Neural crest cell (in vitro differentiated cells): ENCODE measurements at regions not wholly inside any gene's neighbourhood (a gene's known extent, or its start where the extent isn't known, plus 50 kb on each side); places are given as distances from the start of the nearest gene placed in this dataset.
A peak's percentile ranks its signal among the peaks of the same experiment; 100 is the strongest.
"Not testable (repeated sequence)": the region's sequence is repeated elsewhere in the genome, so short reads cannot be mapped to it uniquely, and the experiment has no call there.

Experiments used
- DNase-seq: peaks from one replicate; pipeline ENCODE4 v3.0.0; 2021; ENCODE audit warnings: low read depth, mixed read lengths, low spot score
- H3K27ac Mint-ChIP-seq: one replicate; pipeline ENCODE4 v1.8.0; 2021; ENCODE audit warnings: mild to moderate bottlenecking, mixed read lengths; ENCODE audit not compliant: unreplicated experiment
- H3K27me3 Mint-ChIP-seq: 2 replicates; pipeline ENCODE4 v1.8.0; 2021; ENCODE audit warnings: low read depth, mild to moderate bottlenecking, mixed read lengths
- H3K36me3 Mint-ChIP-seq: 2 replicates; pipeline ENCODE4 v1.8.0; 2021; ENCODE audit warnings: low read depth, mild to moderate bottlenecking, mixed read lengths
- H3K4me1 Mint-ChIP-seq: 2 replicates; pipeline ENCODE4 v1.8.0; 2021; ENCODE audit warnings: mixed read lengths
- H3K4me3 Mint-ChIP-seq: one replicate; pipeline ENCODE4 v1.8.0; 2021; ENCODE audit warnings: mild to moderate bottlenecking, mixed read lengths
- H3K9me3 Mint-ChIP-seq: 2 replicates; pipeline ENCODE4 v1.8.0; 2021; ENCODE audit warnings: mixed read lengths
- TF ChIP-seq, protein P1 (sequence below): fragments of 200-600 bp; sonication (generic); conservative IDR thresholded peaks from 2 replicates; pipeline ENCODE4 v1.5.0; 2021; ENCODE audit warnings: antibody characterized with exemption, mild to moderate bottlenecking

DNA sequence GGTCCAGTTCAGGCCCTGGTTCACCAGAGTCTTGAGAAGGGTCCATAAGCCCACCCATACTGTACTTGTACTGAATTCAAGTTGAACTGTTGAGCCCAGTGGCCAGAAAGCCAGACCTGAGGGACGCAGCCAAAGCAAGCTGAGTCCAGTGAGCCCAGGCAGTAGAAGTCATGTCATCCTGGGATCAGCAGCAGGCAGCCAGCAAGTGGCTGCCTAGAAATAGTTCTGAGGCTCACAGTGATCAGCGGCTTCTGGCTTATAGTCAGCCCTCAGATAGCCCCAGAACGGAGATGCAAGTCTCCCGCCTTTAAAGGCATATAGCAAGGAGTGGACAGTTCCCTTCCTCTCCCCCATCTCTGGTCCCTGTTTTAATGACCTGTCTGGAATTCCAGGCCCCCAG lies 347.1 kb downstream of the FBXW7 start:
- TF ChIP-seq, protein P1, sequence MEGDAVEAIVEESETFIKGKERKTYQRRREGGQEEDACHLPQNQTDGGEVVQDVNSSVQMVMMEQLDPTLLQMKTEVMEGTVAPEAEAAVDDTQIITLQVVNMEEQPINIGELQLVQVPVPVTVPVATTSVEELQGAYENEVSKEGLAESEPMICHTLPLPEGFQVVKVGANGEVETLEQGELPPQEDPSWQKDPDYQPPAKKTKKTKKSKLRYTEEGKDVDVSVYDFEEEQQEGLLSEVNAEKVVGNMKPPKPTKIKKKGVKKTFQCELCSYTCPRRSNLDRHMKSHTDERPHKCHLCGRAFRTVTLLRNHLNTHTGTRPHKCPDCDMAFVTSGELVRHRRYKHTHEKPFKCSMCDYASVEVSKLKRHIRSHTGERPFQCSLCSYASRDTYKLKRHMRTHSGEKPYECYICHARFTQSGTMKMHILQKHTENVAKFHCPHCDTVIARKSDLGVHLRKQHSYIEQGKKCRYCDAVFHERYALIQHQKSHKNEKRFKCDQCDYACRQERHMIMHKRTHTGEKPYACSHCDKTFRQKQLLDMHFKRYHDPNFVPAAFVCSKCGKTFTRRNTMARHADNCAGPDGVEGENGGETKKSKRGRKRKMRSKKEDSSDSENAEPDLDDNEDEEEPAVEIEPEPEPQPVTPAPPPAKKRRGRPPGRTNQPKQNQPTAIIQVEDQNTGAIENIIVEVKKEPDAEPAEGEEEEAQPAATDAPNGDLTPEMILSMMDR = no peak
- Mint-ChIP-seq H3K36me3 (no peaks in the 10 kb centered on the region), H3K4me1 (peaks cover 13% of the 10 kb centered on the region), H3K27ac (peak overlapping the region; percentile 88), H3K4me3 (no peak overlapping the region), H3K27me3 (peaks cover 3% of the 10 kb centered on the region), H3K9me3 (peaks cover 4% of the 10 kb centered on the region)
- no peak for DNase-seq

DNA sequence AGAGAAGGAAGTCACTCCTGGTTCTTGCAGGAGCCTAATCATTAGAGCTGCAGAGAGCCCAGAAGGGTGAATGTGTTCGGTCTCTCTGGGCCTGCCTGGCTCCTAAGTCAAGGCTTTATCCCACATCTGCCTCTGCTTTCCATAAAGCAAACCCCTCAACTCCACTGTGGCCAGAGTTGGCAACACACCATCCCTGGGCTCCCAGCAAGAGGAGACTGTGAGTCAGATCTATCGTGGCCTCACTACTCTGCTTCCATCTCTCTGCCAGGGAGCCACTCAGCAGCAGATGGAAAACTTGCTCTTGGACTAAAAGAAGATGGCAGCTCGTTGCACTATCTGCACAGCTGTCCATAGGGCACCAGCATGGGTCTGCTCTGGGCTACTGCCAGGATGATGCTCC lies 348.2 kb downstream of the FBXW7 start:
- Mint-ChIP-seq H3K9me3 (peaks cover 3% of the 10 kb centered on the region), H3K36me3 (no peaks in the 10 kb centered on the region), H3K27me3 (peaks cover 3% of the 10 kb centered on the region), H3K4me3 (no peak overlapping the region), H3K27ac (no peak overlapping the region), H3K4me1 (peaks cover 13% of the 10 kb centered on the region)
- no peak for DNase-seq
- TF ChIP-seq, protein P1 = no peak

DNA sequence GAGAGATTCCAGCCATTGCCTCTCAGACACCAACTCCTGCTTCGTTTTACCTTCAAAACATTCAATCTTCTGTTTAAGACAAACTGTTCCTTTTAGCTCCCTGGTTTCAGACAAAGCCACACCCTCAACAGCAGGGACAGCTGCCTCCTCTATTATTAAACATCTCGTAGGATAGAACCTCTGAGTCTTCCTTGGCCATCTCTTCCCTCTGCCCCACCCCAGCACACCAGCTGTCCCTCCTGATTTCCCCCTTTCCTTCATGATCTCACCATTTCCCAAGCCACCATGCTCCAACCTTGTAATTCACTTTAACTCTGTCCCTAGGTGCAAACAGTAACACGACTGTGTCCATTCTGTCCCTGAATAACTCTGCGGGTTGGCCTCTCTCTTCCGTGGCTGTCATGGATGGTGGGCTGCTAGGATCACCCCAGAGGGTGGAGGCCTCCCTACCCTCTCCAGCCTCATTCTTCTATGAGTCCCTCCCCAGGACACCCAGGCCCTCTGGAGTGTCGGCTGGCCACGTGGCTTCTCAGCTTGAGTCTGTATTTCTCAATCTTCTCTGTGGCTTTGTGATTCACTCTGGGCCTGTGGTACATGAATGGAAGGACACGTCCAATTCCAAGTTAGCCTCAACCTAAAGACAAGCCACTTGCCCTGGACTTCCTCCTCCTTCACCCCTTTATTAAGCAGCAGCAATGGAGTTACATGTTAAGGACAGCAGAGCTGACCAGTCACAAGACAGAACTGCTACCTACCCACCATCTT lies 349.9 kb downstream of the FBXW7 start:
- Mint-ChIP-seq H3K36me3 (no peaks in the 10 kb centered on the region), H3K27ac (no peak overlapping the region), H3K4me1 (peaks cover 13% of the 10 kb centered on the region), H3K4me3 (no peak overlapping the region), H3K9me3 (peaks cover 3% of the 10 kb centered on the region), H3K27me3 (peaks cover 3% of the 10 kb centered on the region)
- TF ChIP-seq, protein P1 = no peak
- no peak for DNase-seq

DNA sequence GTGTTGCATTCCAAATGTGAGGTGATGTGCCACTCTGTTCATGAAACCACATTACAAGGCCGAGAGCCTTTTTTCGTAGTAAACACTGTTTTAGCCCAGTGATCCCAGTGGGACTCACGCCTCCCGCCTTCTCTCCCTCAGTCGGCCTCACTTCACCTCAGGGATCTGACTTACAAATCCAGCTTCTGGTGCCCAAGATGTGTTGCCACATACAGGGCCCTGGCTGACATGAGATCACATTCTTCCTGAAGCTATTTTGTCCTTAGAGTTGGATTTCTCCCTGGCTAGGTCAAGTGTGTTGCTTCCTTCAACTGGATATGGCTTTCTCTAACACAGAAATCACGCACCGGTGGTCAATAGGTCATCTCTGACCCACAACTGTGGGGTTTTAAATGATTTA lies 354.7 kb downstream of the FBXW7 start:
- Mint-ChIP-seq H3K27me3 (peaks cover 3% of the 10 kb centered on the region), H3K27ac (no peak overlapping the region), H3K36me3 (no peaks in the 10 kb centered on the region), H3K4me1 (no peaks in the 10 kb centered on the region), H3K9me3 (peaks cover 8% of the 10 kb centered on the region), H3K4me3 (no peak overlapping the region)
- DNase-seq = no peak
- TF ChIP-seq, protein P1 = no peak

DNA sequence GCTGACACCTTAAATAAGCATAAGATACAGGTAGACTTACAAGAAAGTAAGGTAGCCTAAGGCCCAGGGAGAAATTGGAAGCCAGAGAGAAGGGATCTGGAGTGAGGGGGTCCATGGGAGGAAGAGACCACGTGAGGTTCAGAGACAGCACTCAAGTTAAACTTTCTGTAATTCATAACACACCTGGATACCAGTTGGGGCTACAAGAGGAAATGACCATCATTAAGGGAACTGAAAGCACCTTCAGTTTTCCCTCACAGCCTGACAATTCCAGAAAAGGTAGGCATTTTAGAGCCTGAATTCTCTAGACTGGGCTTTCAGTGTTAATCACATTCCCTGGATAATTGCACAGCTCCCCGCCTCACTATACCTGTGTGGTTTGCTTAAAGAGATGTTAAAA lies 355.5 kb downstream of the FBXW7 start:
- DNase-seq = no peak
- no peaks in the 10 kb centered on the region for H3K27me3 Mint-ChIP-seq
- no peak overlapping the region for H3K4me3 Mint-ChIP-seq
- no peaks in the 10 kb centered on the region for H3K36me3 Mint-ChIP-seq
- H3K4me1 Mint-ChIP-seq = no peaks in the 10 kb centered on the region
- no peak overlapping the region for H3K27ac Mint-ChIP-seq
- H3K9me3 Mint-ChIP-seq = peaks cover 8% of the 10 kb centered on the region
- TF ChIP-seq, protein P1 = no peak

DNA sequence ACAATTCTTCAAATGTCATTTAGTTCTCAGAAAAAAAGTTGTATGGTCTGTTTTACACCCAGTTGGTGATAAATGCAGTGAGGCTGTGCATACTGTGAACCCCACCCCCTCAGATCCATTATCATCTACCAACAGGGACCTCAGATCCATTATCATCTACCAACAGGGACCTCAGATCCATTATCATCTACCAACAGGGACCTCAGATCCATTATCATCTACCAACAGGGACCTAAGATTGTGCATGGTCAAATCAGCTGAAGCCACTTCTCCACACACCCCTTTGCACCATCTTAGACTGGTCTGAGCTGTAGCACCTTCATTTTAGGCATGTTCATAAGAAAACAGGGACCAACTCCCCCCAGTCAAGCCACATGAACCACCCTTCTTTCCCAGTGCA lies 358.4 kb downstream of the FBXW7 start:
- not testable (repeated sequence) for H3K27me3 Mint-ChIP-seq, DNase-seq, H3K4me1 Mint-ChIP-seq, H3K36me3 Mint-ChIP-seq, H3K9me3 Mint-ChIP-seq, H3K27ac Mint-ChIP-seq, H3K4me3 Mint-ChIP-seq
